Lower leg skin (tissue), 3 donors: ENCODE measurements at regions not wholly inside any gene's neighbourhood (a gene's known extent, or its start where the extent isn't known, plus 50 kb on each side); places are given as distances from the start of the nearest gene placed in this dataset.

ENCODE experiments used
- POLR2A ChIP-seq, 2 donors: fragments of 450-650 bp; IDR thresholded peaks; one replicate each; pipeline ENCODE4 v1.6.1; 2016 to 2017; ENCODE audit warnings: antibody characterized with exemption in 2 of 2, mild to moderate bottlenecking in 1 of 2, moderate library complexity in 1 of 2
- TF ChIP-seq, protein P1 (sequence below), 3 donors: fragments of 450-650 bp; IDR thresholded peaks; one replicate each; pipeline ENCODE4 v1.5.1; 2016; ENCODE audit warnings: antibody characterized with exemption in 3 of 3, mild to moderate bottlenecking in 3 of 3, moderate library complexity in 2 of 3

GRCh38 chr2:215839309-215839708 is 174.0 kb downstream of the MREG start:
- TF ChIP-seq, protein P1, sequence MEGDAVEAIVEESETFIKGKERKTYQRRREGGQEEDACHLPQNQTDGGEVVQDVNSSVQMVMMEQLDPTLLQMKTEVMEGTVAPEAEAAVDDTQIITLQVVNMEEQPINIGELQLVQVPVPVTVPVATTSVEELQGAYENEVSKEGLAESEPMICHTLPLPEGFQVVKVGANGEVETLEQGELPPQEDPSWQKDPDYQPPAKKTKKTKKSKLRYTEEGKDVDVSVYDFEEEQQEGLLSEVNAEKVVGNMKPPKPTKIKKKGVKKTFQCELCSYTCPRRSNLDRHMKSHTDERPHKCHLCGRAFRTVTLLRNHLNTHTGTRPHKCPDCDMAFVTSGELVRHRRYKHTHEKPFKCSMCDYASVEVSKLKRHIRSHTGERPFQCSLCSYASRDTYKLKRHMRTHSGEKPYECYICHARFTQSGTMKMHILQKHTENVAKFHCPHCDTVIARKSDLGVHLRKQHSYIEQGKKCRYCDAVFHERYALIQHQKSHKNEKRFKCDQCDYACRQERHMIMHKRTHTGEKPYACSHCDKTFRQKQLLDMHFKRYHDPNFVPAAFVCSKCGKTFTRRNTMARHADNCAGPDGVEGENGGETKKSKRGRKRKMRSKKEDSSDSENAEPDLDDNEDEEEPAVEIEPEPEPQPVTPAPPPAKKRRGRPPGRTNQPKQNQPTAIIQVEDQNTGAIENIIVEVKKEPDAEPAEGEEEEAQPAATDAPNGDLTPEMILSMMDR (IDR thresholded peaks at IDR 0.05) = no peak
- TF ChIP-seq POLR2A (IDR thresholded peaks at IDR 0.05) = no peak
